Spleen (tissue), 11 donors: ENCODE measurements at regions not wholly inside any gene's neighbourhood (a gene's known extent, or its start where the extent isn't known, plus 50 kb on each side); places are given as distances from the start of the nearest gene placed in this dataset.

Source experiments
- DNase-seq: peaks from one replicate; pipeline ENCODE4 v3.0.0-alpha.2; 2020
- H3K27ac ChIP-seq, 8 donors: fragments of 200-600 bp; sonication (generic) in 7 of 8; 1 replicate in 4 of 8; 2 replicates in 4 of 8; pipeline versions ENCODE4 v1.5.0 to v1.8.0; 2016 to 2021; ENCODE audit warnings: inconsistent platforms in 4 of 8, mild to moderate bottlenecking in 4 of 8, moderate library complexity in 1 of 8
- H3K27me3 ChIP-seq, 7 donors: fragments of 200-600 bp; sonication (generic) in 6 of 7; replicated peaks in 1 of 7; 1 replicate in 4 of 7; 2 replicates in 3 of 7; pipeline versions ENCODE4 v1.5.0 to v1.8.0; 2016 to 2021; ENCODE audit warnings: inconsistent platforms in 3 of 7, mild to moderate bottlenecking in 1 of 7
- H3K36me3 ChIP-seq, 6 donors: fragments of 200-600 bp; sonication (generic) in 5 of 6; 1 replicate in 4 of 6; 2 replicates in 2 of 6; pipeline versions ENCODE4 v1.5.0 to v1.8.0; 2016 to 2021; ENCODE audit warnings: inconsistent platforms in 2 of 6
- H3K4me1 ChIP-seq, 6 donors: fragments of 200-600 bp; sonication (generic) in 5 of 6; 1 replicate in 3 of 6; 2 replicates in 3 of 6; pipeline versions ENCODE4 v1.5.0 to v1.8.0; 2016 to 2021; ENCODE audit warnings: inconsistent platforms in 3 of 6
- H3K4me3 ChIP-seq, 8 donors: fragments of 200-600 bp; sonication (generic) in 7 of 8; 1 replicate in 4 of 8; 2 replicates in 4 of 8; pipeline versions ENCODE4 v1.5.0 to v1.8.0; 2016 to 2021; ENCODE audit warnings: inconsistent platforms in 4 of 8, mild to moderate bottlenecking in 4 of 8, moderate library complexity in 2 of 8
- H3K9me3 ChIP-seq, 8 donors: fragments of 200-600 bp; sonication (generic) in 7 of 8; 1 replicate in 4 of 8; 2 replicates in 4 of 8; pipeline versions ENCODE4 v1.5.0 to v1.8.0; 2016 to 2021; ENCODE audit warnings: inconsistent platforms in 4 of 8
- POLR2A ChIP-seq, 3 donors: fragments of 450-650 bp; IDR thresholded peaks; one replicate each; pipeline ENCODE4 v1.5.1; 2017; ENCODE audit warnings: antibody characterized with exemption in 3 of 3, mild to moderate bottlenecking in 1 of 3
- POLR2AphosphoS5 ChIP-seq, 3 donors: sonication (generic); formaldehyde crosslinking; IDR thresholded peaks; one replicate each; pipeline ENCODE4 v1.5.1; 2017; ENCODE audit warnings: antibody characterized with exemption in 3 of 3
- WGBS, 5 donors: extraction: QIAGEN DNeasy Blood & Tissue Kit in 3 of 5; methylation state at CpG; one replicate each; pipeline versions ENCODE4 v1.1.5 to v1.1.7; 2013 to 2018; 5-methylcytosine and 5-hydroxymethylcytosine counted together
- intact Hi-C: fragments of 100-400 bp; cut with DNase I; formaldehyde crosslinking; loops from one replicate; pipeline ENCODE4 v1.15.0; 2023; ENCODE audit warnings: low total_unique reads
- TF ChIP-seq, protein P1 (sequence below), 11 experiments: fragments of 200-600 bp in 7 of 11; fragments of 450-650 bp in 4 of 11; sonication (generic) in 4 of 11; IDR thresholded peaks in 8 of 11; conservative IDR thresholded peaks in 3 of 11; 1 replicate in 7 of 11; 2 replicates in 4 of 11; pipeline versions ENCODE4 v1.4.0 to v1.8.0; 2016 to 2021; ENCODE audit warnings: antibody characterized with exemption in 11 of 11, inconsistent platforms in 4 of 11, mild to moderate bottlenecking in 1 of 11
- donor health status: healthy with polysubstance abuse.
- donor health status: DM: no; HTN: no; CAD: no; lungs with moderate emphysema.
- donor health status: DM: no; HTN: no; CAD: no.
- donor health status: Bipolar disorder and iron deficiency.
- donor health status: healthy.
- donor health status: DM: no; HTN: no; CAD: no.
- donor health status: DM: yes; HTN: yes; CAD: no.

DNA sequence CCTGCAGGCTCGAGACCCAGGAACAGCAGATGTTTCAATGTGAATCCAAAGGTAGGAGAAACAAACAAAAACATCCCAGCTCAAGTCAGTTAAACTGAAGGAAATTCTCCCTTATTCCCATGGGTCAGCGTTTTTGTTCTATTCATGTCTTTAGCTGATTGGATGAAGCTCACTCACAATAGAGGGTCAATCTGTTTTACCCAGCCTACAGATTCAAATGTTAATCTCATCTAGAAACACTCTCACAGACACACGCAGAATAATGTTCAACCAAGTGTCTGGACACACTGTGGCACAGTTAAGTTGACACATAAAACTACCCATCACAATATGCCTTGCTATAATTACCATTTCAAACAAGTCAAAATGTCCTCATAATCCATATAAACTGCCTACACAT is 180.6 kb upstream of the CDH8 start:
- intact Hi-C loops: no loop called here
- Histone ChIP-seq H3K36me3 (no peaks in the 10 kb centered on the region), H3K4me3 (no peak overlapping the region), H3K9me3 (peaks cover 0 to 13% (median 0%) of the 10 kb centered on the region in 8 donors), H3K27me3 (no peaks in the 10 kb centered on the region), H3K4me1 (no peaks in the 10 kb centered on the region), H3K27ac (no peak overlapping the region)
- TF ChIP-seq POLR2AphosphoS5 (IDR thresholded peaks at IDR 0.05): no peak
- TF ChIP-seq POLR2A (IDR thresholded peaks at IDR 0.05): no peak
- TF ChIP-seq, protein P1, sequence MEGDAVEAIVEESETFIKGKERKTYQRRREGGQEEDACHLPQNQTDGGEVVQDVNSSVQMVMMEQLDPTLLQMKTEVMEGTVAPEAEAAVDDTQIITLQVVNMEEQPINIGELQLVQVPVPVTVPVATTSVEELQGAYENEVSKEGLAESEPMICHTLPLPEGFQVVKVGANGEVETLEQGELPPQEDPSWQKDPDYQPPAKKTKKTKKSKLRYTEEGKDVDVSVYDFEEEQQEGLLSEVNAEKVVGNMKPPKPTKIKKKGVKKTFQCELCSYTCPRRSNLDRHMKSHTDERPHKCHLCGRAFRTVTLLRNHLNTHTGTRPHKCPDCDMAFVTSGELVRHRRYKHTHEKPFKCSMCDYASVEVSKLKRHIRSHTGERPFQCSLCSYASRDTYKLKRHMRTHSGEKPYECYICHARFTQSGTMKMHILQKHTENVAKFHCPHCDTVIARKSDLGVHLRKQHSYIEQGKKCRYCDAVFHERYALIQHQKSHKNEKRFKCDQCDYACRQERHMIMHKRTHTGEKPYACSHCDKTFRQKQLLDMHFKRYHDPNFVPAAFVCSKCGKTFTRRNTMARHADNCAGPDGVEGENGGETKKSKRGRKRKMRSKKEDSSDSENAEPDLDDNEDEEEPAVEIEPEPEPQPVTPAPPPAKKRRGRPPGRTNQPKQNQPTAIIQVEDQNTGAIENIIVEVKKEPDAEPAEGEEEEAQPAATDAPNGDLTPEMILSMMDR (IDR thresholded peaks at IDR 0.05 in 8 of 11, conservative IDR thresholded peaks at IDR 0.05 in 3 of 11): no peak
- WGBS, 5 donors: 62 to 78% (median 72%) methylated on average over 3 of the region's 3 CpGs
- no peak for DNase-seq

DNA sequence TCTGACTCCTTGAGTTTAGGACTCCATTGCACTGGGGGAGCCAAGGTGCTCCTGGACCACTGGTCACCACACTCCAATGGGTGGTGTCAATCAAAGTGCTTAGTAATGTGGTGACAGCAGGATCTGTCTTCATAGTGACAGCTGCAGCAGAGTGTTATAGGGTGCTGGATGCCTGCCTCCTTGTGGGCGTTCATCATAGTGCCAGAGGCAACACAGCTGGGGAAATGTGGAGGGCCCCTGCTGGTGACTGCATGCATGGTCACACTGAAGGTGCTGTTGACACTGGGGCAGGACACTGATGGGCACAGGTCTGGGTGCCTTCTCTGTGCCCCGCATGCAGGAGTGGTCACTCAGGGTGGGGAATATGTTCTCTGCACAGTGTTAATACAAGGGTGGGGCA is 177.5 kb upstream of the CDH8 start:
- intact Hi-C loops: no loop called here
- Histone ChIP-seq H3K36me3 (no peaks in the 10 kb centered on the region), H3K4me3 (no peak overlapping the region), H3K9me3 (peaks cover 0 to 13% (median 0%) of the 10 kb centered on the region in 8 donors), H3K27ac (no peak overlapping the region), H3K4me1 (no peaks in the 10 kb centered on the region), H3K27me3 (no peaks in the 10 kb centered on the region)
- 71 to 88% (median 78%) methylated on average over 2 of the region's 2 CpGs for WGBS, 5 donors
- no peak for DNase-seq
- no peak for TF ChIP-seq POLR2AphosphoS5 (IDR thresholded peaks at IDR 0.05)

DNA sequence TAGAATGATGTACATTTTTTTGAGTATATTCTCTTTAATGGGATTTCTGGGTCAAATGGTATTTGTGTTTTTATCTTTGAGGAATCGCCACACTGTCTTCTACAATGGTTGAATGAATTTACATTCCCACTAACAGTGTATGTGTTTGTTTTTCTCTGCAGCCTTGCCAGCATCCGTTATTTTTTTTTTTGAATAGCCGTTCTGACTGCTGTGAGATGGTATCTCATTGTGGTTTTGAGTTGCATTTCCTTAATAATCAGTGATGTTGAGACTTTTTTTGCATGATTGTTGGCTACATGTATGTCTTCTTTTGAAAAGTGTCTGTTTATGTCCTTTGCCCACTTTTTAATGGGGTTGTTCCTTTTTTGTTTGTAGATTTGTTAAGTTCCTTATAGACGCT is 172.7 kb upstream of the CDH8 start:
- Histone ChIP-seq H3K9me3 (peaks cover 0 to 6% (median 0%) of the 10 kb centered on the region in 8 donors), H3K36me3 (no peaks in the 10 kb centered on the region), H3K27me3 (no peaks in the 10 kb centered on the region), H3K4me1 (no peaks in the 10 kb centered on the region), H3K27ac (no peak overlapping the region), H3K4me3 (no peak overlapping the region)
- WGBS, 5 donors: 32 to 42% (median 39%) methylated on average over 4 of the region's 4 CpGs
- no peak for DNase-seq
- intact Hi-C loops: no loop called here
- no peak for TF ChIP-seq POLR2A (IDR thresholded peaks at IDR 0.05)
- TF ChIP-seq, protein P1 (IDR thresholded peaks at IDR 0.05 in 8 of 11, conservative IDR thresholded peaks at IDR 0.05 in 3 of 11): no peak
- TF ChIP-seq POLR2AphosphoS5 (IDR thresholded peaks at IDR 0.05): no peak

DNA sequence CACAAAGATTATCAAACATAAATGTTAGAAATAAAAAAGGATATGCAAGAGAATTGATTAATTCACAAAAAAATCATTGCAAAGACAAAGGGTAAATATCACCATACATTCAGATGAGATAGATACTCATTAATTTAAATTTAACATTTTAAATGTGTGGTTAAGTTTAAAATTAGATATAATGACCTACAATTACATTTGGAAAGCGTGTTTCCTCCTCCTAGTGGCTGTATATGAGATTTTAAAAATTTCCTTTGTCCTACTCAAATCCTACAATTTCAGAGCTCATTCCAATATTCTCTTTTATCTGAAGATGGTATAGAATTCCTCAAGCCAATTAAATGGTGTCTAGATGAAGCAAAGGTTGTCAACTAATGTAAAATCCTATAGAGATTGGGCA is 169.2 kb upstream of the CDH8 start:
- Histone ChIP-seq H3K27me3 (no peaks in the 10 kb centered on the region), H3K4me3 (no peak overlapping the region), H3K36me3 (no peaks in the 10 kb centered on the region), H3K9me3 (no peaks in the 10 kb centered on the region), H3K27ac (no peak overlapping the region), H3K4me1 (no peaks in the 10 kb centered on the region)
- intact Hi-C loops: no loop called here
- no peak for TF ChIP-seq POLR2A (IDR thresholded peaks at IDR 0.05)
- TF ChIP-seq, protein P1 (IDR thresholded peaks at IDR 0.05 in 8 of 11, conservative IDR thresholded peaks at IDR 0.05 in 3 of 11): no peak
- TF ChIP-seq POLR2AphosphoS5 (IDR thresholded peaks at IDR 0.05): no peak
- WGBS, 5 donors: 0 to 75% (median 43%) methylated on average over 1 of the region's 1 CpG
- no peak for DNase-seq

DNA sequence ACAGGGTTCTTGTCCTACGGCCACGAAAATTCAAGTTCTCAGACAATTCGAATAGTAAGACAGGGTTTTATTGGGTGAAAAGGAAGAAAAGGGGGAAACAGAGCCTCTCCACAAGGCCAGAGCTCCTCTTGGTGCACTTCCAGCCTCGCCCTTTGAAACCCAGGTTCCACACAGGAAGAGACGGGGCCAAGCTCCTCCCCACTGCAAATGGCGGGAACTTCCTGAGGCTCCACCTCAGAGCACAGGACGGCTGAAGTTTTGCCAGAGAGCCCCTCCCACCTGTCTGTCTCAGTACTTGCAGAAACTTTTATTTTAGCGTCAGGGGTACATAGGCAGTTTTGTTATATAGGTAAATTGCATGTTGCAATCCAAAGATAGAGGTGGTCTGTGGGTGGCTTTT is 165.7 kb upstream of the CDH8 start:
- TF ChIP-seq POLR2A (IDR thresholded peaks at IDR 0.05) (no peak), POLR2AphosphoS5 (IDR thresholded peaks at IDR 0.05) (no peak)
- TF ChIP-seq, protein P1 (IDR thresholded peaks at IDR 0.05 in 8 of 11, conservative IDR thresholded peaks at IDR 0.05 in 3 of 11): no peak
- Histone ChIP-seq H3K9me3 (no peaks in the 10 kb centered on the region), H3K4me1 (no peaks in the 10 kb centered on the region), H3K4me3 (no peak overlapping the region), H3K27ac (no peak overlapping the region), H3K36me3 (no peaks in the 10 kb centered on the region), H3K27me3 (no peaks in the 10 kb centered on the region)
- DNase-seq: no peak
- 59 to 78% (median 76%) methylated on average over 8 of the region's 8 CpGs for WGBS, 5 donors
- intact Hi-C loops: no loop called here
